Endodermal cell (in vitro differentiated cells): ENCODE measurements at regions not wholly inside any gene's neighbourhood (a gene's known extent, or its start where the extent isn't known, plus 50 kb on each side); places are given as distances from the start of the nearest gene placed in this dataset.

Source experiments
- DNase-seq: peaks from one replicate; pipeline ENCODE4 v3.0.0-alpha.2; 2017
- H3K27ac ChIP-seq: 2 replicates; pipeline ENCODE4 v1.5.1; 2013; ENCODE audit warnings: mild to moderate bottlenecking, low read depth, low read length, moderate library complexity
- H3K27me3 ChIP-seq: 2 replicates; pipeline ENCODE4 v1.6.1; 2013; ENCODE audit warnings: mild to moderate bottlenecking, low read length, moderate library complexity; ENCODE audit not compliant: insufficient read depth, control insufficient read depth, poor library complexity, severe bottlenecking
- H3K36me3 ChIP-seq: 2 replicates; pipeline ENCODE4 v1.7.0; 2013; ENCODE audit warnings: mild to moderate bottlenecking, low read length, moderate library complexity; ENCODE audit not compliant: control insufficient read depth, insufficient read depth
- H3K4me1 ChIP-seq: one replicate; pipeline ENCODE4 v1.7.0; 2013; ENCODE audit warnings: low read length; ENCODE audit not compliant: control insufficient read depth, insufficient read depth
- H3K4me3 ChIP-seq: 2 replicates; pipeline ENCODE4 v1.5.1; 2013; ENCODE audit warnings: mild to moderate bottlenecking, low read length, moderate library complexity
- H3K9ac ChIP-seq: 2 replicates; pipeline ENCODE4 v1.6.1; 2013; ENCODE audit warnings: mild to moderate bottlenecking, low read length, moderate library complexity; ENCODE audit not compliant: poor library complexity, severe bottlenecking; ENCODE audit errors: extremely low read depth
- H3K9me3 ChIP-seq: 2 replicates; pipeline ENCODE4 v1.6.1; 2013; ENCODE audit warnings: mild to moderate bottlenecking, low read length, moderate library complexity; ENCODE audit not compliant: control insufficient read depth
- H3K27ac Mint-ChIP-seq: 2 replicates; pipeline ENCODE4 v1.8.0; 2020; ENCODE audit warnings: mixed read lengths
- H3K27me3 Mint-ChIP-seq: 2 replicates; pipeline ENCODE4 v1.8.0; 2021; ENCODE audit warnings: mild to moderate bottlenecking, mixed read lengths; ENCODE audit not compliant: insufficient read depth
- H3K36me3 Mint-ChIP-seq: 2 replicates; pipeline ENCODE4 v1.8.0; 2020; ENCODE audit warnings: low read depth, mixed read lengths
- H3K4me1 Mint-ChIP-seq: 2 replicates; pipeline ENCODE4 v1.8.0; 2020; ENCODE audit warnings: mixed read lengths
- H3K4me3 Mint-ChIP-seq: 2 replicates; pipeline ENCODE4 v1.8.0; 2020; ENCODE audit warnings: mild to moderate bottlenecking, moderate library complexity, mixed read lengths
- H3K9me3 Mint-ChIP-seq: 2 replicates; pipeline ENCODE4 v1.8.0; 2020; ENCODE audit warnings: mild to moderate bottlenecking, mixed read lengths
- WGBS, 2 experiments: methylation state at CpG; one replicate each; pipeline versions ENCODE4 v1.1.5 to v1.1.7; 2013; ENCODE audit warnings: missing lambda C conversion rate in 2 of 2, mixed read lengths in 1 of 2; ENCODE audit not compliant: insufficient coverage in 1 of 2, insufficient read length in 1 of 2; 5-methylcytosine and 5-hydroxymethylcytosine counted together
- TF ChIP-seq, protein P1 (sequence below): fragments of 200-600 bp; sonication (generic); conservative IDR thresholded peaks from 2 replicates; pipeline ENCODE4 v1.5.0; 2021; ENCODE audit warnings: antibody characterized with exemption, mild to moderate bottlenecking

GRCh38 chr13:111594606-111595005 lies 274.2 kb downstream of the TEX29 start:
- H3K36me3 Mint-ChIP-seq = no peaks in the 10 kb centered on the region
- no peaks in the 10 kb centered on the region for H3K36me3 ChIP-seq
- TF ChIP-seq, protein P1, sequence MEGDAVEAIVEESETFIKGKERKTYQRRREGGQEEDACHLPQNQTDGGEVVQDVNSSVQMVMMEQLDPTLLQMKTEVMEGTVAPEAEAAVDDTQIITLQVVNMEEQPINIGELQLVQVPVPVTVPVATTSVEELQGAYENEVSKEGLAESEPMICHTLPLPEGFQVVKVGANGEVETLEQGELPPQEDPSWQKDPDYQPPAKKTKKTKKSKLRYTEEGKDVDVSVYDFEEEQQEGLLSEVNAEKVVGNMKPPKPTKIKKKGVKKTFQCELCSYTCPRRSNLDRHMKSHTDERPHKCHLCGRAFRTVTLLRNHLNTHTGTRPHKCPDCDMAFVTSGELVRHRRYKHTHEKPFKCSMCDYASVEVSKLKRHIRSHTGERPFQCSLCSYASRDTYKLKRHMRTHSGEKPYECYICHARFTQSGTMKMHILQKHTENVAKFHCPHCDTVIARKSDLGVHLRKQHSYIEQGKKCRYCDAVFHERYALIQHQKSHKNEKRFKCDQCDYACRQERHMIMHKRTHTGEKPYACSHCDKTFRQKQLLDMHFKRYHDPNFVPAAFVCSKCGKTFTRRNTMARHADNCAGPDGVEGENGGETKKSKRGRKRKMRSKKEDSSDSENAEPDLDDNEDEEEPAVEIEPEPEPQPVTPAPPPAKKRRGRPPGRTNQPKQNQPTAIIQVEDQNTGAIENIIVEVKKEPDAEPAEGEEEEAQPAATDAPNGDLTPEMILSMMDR = no peak
- H3K9me3 Mint-ChIP-seq = peaks cover 11% of the 10 kb centered on the region
- 93 to 96% methylated on average over 5 to 10 of the region's 10 CpGs for WGBS, 2 experiments
- H3K4me3 ChIP-seq = no peak overlapping the region
- H3K4me1 ChIP-seq = no peaks in the 10 kb centered on the region
- no peaks in the 10 kb centered on the region for H3K9me3 ChIP-seq
- H3K27ac ChIP-seq = no peak overlapping the region
- no peak for DNase-seq
- no peak overlapping the region for H3K27ac Mint-ChIP-seq
- no peak overlapping the region for H3K4me3 Mint-ChIP-seq
- H3K9ac ChIP-seq = no peak overlapping the region
- no peaks in the 10 kb centered on the region for H3K4me1 Mint-ChIP-seq
- no peaks in the 10 kb centered on the region for H3K27me3 ChIP-seq
- peaks cover 15% of the 10 kb centered on the region for H3K27me3 Mint-ChIP-seq

GRCh38 chr13:111595276-111595675 lies 274.8 kb downstream of the TEX29 start:
- Histone ChIP-seq H3K4me3 (no peak overlapping the region), H3K9me3 (no peaks in the 10 kb centered on the region), H3K27me3 (no peaks in the 10 kb centered on the region), H3K27ac (no peak overlapping the region), H3K36me3 (no peaks in the 10 kb centered on the region), H3K9ac (no peak overlapping the region), H3K4me1 (no peaks in the 10 kb centered on the region)
- 84% methylated on average over 3 of the region's 3 CpGs; no CpG with 5 or more reads in 1 of the 2 experiments for WGBS, 2 experiments
- Mint-ChIP-seq H3K36me3 (no peaks in the 10 kb centered on the region), H3K27me3 (peaks cover 11% of the 10 kb centered on the region), H3K9me3 (peaks cover 11% of the 10 kb centered on the region), H3K4me3 (no peak overlapping the region), H3K27ac (no peak overlapping the region), H3K4me1 (no peaks in the 10 kb centered on the region)
- TF ChIP-seq, protein P1 = no peak
- DNase-seq = no peak

DNA sequence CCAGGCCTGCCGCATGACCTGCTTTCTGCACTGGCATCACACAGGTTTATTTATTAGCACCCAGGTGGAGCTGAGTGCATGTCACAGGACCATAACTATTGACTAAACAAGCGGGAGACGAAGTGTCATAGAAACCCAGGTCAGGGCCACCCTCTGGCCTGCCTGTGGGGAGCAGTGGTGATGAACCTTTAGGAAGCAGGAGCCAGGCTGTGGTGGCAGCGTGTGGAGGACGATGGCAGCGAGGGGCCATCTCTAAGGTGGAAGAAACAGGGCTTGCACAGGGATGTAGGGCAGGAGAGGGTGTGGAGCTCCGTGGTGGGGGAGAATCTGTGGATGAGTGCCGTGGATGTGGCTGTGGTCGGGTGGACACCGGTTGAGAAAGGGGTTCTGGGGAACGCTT lies 275.3 kb downstream of the TEX29 start:
- Histone ChIP-seq H3K27ac (no peak overlapping the region), H3K4me1 (no peaks in the 10 kb centered on the region), H3K9ac (no peak overlapping the region), H3K36me3 (no peaks in the 10 kb centered on the region), H3K4me3 (no peak overlapping the region), H3K9me3 (no peaks in the 10 kb centered on the region), H3K27me3 (no peaks in the 10 kb centered on the region)
- H3K4me3 Mint-ChIP-seq = no peak overlapping the region
- TF ChIP-seq, protein P1 = no peak
- no peak overlapping the region for H3K27ac Mint-ChIP-seq
- WGBS, 2 experiments = 95 to 97% methylated on average over 6 to 11 of the region's 11 CpGs
- DNase-seq = no peak
- H3K4me1 Mint-ChIP-seq = no peaks in the 10 kb centered on the region
- H3K36me3 Mint-ChIP-seq = no peaks in the 10 kb centered on the region
- H3K27me3 Mint-ChIP-seq = peaks cover 11% of the 10 kb centered on the region
- peaks cover 11% of the 10 kb centered on the region for H3K9me3 Mint-ChIP-seq
